ACHN (cell line): ENCODE measurements at regions not wholly inside any gene's neighbourhood (a gene's known extent, or its start where the extent isn't known, plus 50 kb on each side); places are given as distances from the start of the nearest gene placed in this dataset.
A peak's percentile ranks its signal among the peaks of the same experiment; 100 is the strongest.
"Not testable (repeated sequence)": the region's sequence is repeated elsewhere in the genome, so short reads cannot be mapped to it uniquely, and the experiment has no call there.

Source experiments
- DNase-seq: peaks from one replicate; pipeline ENCODE4 v3.0.0-alpha.2; 2015
- in situ Hi-C: cut with HindIII; loops from 2 replicates; pipeline ENCODE4 v1.10.0; 2017; ENCODE audit warnings: low sequenced_read_pairs, low pct_ligation_motif_present, low pct_unique_long_range_greater_than_20kb

GRCh38 chr6:106857771-106858652, 116.5 kb downstream of the CD24 start:
- DNase-seq = no peak
- in situ Hi-C loops = no loop called here

- DNase-seq, in situ Hi-C loops: not testable (repeated sequence)
Measured at GRCh38 chr6:106857310-106857709, 117.2 kb downstream of the CD24 start.

- in situ Hi-C loops = no loop called here
- no peak for DNase-seq
Measured at GRCh38 chr6:106856227-106856874, 118.2 kb downstream of the CD24 start.

GRCh38 chr6:106855117-106855516, 119.4 kb downstream of the CD24 start:
- in situ Hi-C loops = no loop called here
- no peak for DNase-seq

GRCh38 chr6:106849676-106850332, 124.7 kb downstream of the CD24 start:
- DNase-seq = no peak
- in situ Hi-C loops = no loop called here

GRCh38 chr6:106849120-106849519, 125.4 kb downstream of the CD24 start:
- in situ Hi-C loops = no loop called here
- DNase-seq = no peak

GRCh38 chr6:106847116-106847515, 127.4 kb downstream of the CD24 start:
- no peak for DNase-seq
- in situ Hi-C loops = no loop called here

GRCh38 chr6:106844930-106845329, 129.6 kb downstream of the CD24 start:
- in situ Hi-C loops = no loop called here
- DNase-seq = no peak

- in situ Hi-C loops = no loop called here
- DNase-seq = no peak
Measured at GRCh38 chr6:106832766-106833510, 141.6 kb downstream of the CD24 start.

- no peak for DNase-seq
- in situ Hi-C loops = no loop called here
Measured at GRCh38 chr6:106830930-106831329, 143.6 kb downstream of the CD24 start.

- DNase-seq = no peak
- in situ Hi-C loops = no loop called here
Measured at GRCh38 chr6:106829451-106829850, 145.1 kb downstream of the CD24 start.

GRCh38 chr6:106827081-106827480, 147.4 kb downstream of the CD24 start:
- in situ Hi-C loops = no loop called here
- no peak for DNase-seq

- peak; percentile 79 for DNase-seq
- in situ Hi-C loops = no loop called here
Measured at GRCh38 chr6:106825156-106825555, 149.4 kb downstream of the CD24 start.

- in situ Hi-C loops = no loop called here
Measured at GRCh38 chr6:106823732-106824351, 150.7 kb downstream of the CD24 start.

GRCh38 chr6:106823058-106823457, 151.5 kb downstream of the CD24 start:
- in situ Hi-C loops = no loop called here

More at GRCh38 chr6:106823732-106824351, 150.7 kb downstream of the CD24 start:
- DNase-seq = no peak

GRCh38 chr6:106820412-106820852, 154.1 kb downstream of the CD24 start:
- in situ Hi-C loops = no loop called here
- DNase-seq = peak; percentile 97

More at GRCh38 chr6:106823058-106823457, 151.5 kb downstream of the CD24 start:
- no peak for DNase-seq

- in situ Hi-C loops = no loop called here
- DNase-seq = no peak
Measured at GRCh38 chr6:106811088-106811686, 163.3 kb downstream of the CD24 start.

GRCh38 chr6:106808758-106809157, 165.8 kb downstream of the CD24 start:
- in situ Hi-C loops = no loop called here
- DNase-seq = no peak
